ENCODE measurements at regions not wholly inside any gene's neighbourhood (a gene's known extent, or its start where the extent isn't known, plus 50 kb on each side); places are given as distances from the start of the nearest gene placed in this dataset.

- no peak for DNase-seq (ENCODE audit: low read depth, low spot score)
Measured at GRCh38 chr12:125271892-125272291, 206.7 kb downstream of the AACS start.

- no peak for DNase-seq (ENCODE audit: low read depth, low spot score)
Measured at GRCh38 chr12:125272383-125272933, 207.2 kb downstream of the AACS start.

- DNase-seq (ENCODE audit: low read depth, low spot score): no peak
Measured at GRCh38 chr12:125276567-125276966, 211.3 kb downstream of the AACS start.

- DNase-seq (ENCODE audit: low read depth, low spot score): no peak
Measured at GRCh38 chr12:125280482-125281377, 215.5 kb downstream of the AACS start.

GRCh38 chr12:125282921-125283320 lies 217.7 kb downstream of the AACS start:
- DNase-seq (ENCODE audit: low read depth, low spot score): no peak

GRCh38 chr12:125283521-125283920 lies 218.3 kb downstream of the AACS start:
- DNase-seq (ENCODE audit: low read depth, low spot score): no peak

- no peak for DNase-seq (ENCODE audit: low read depth, low spot score)
Measured at GRCh38 chr12:125284087-125284486, 218.9 kb downstream of the AACS start.

GRCh38 chr12:125284945-125285685 lies 219.9 kb downstream of the AACS start:
- no peak for DNase-seq (ENCODE audit: low read depth, low spot score)

GRCh38 chr12:125286005-125286727 lies 220.9 kb downstream of the AACS start:
- no peak for DNase-seq (ENCODE audit: low read depth, low spot score)

GRCh38 chr12:125287155-125287847 lies 222.1 kb downstream of the AACS start:
- DNase-seq (ENCODE audit: low read depth, low spot score): no peak

- DNase-seq (ENCODE audit: low read depth, low spot score): no peak
Measured at GRCh38 chr12:125288931-125289928, 224.0 kb downstream of the AACS start.

- DNase-seq (ENCODE audit: low read depth, low spot score): no peak
Measured at GRCh38 chr12:125289970-125290369, 224.7 kb downstream of the AACS start.

GRCh38 chr12:125292700-125293099 lies 227.5 kb downstream of the AACS start:
- no peak for DNase-seq (ENCODE audit: low read depth, low spot score)

GRCh38 chr12:125295550-125295949 lies 230.3 kb downstream of the AACS start:
- no peak for DNase-seq (ENCODE audit: low read depth, low spot score)

GRCh38 chr12:125296701-125297100 lies 231.5 kb downstream of the AACS start:
- DNase-seq (ENCODE audit: low read depth, low spot score): no peak

GRCh38 chr12:125299840-125300239 lies 234.6 kb downstream of the AACS start:
- DNase-seq (ENCODE audit: low read depth, low spot score): no peak

GRCh38 chr12:125300249-125300648 lies 235.0 kb downstream of the AACS start:
- DNase-seq (ENCODE audit: low read depth, low spot score): no peak

GRCh38 chr12:125303337-125303736 lies 238.1 kb downstream of the AACS start:
- DNase-seq (ENCODE audit: low read depth, low spot score): no peak

- DNase-seq (ENCODE audit: low read depth, low spot score): no peak
Measured at GRCh38 chr12:125304029-125304428, 238.8 kb downstream of the AACS start.

GRCh38 chr12:125305231-125305630 lies 240.0 kb downstream of the AACS start:
- DNase-seq (ENCODE audit: low read depth, low spot score): no peak
